HG02852 (cell line): ENCODE measurements at regions not wholly inside any gene's neighbourhood (a gene's known extent, or its start where the extent isn't known, plus 50 kb on each side); places are given as distances from the start of the nearest gene placed in this dataset.

Source experiments
- ATAC-seq: cut with Tn5 transposase; IDR thresholded peaks from one replicate; pipeline ENCODE4 v1.9.1; 2021; ENCODE audit warnings: mild to moderate bottlenecking, moderate library complexity; ENCODE audit not compliant: unreplicated experiment

DNA sequence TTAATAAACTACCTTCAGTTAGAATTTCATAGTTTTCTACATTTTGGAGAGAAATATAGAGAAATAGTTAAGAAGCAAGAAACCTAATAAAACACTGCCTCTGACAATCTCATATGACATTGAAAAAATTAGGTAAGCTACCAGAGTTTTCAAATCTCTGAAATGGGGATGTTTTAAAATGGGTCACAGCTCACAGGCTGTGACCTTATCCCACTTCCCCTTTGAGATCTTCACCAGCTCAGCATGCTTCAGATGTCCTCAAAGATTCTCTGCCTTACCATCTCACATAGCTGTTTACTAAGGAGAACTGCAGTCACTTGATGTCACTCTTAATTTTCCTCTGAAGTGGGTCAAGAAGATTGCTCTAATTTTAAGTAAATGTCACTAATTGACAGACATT is 717.8 kb downstream of the JRKL start:
- no peak for ATAC-seq

GRCh38 chr11:97109078-97109477 is 719.3 kb downstream of the JRKL start:
- ATAC-seq: no peak

- ATAC-seq: no peak
Measured at GRCh38 chr11:97110376-97110775, 720.6 kb downstream of the JRKL start.

DNA sequence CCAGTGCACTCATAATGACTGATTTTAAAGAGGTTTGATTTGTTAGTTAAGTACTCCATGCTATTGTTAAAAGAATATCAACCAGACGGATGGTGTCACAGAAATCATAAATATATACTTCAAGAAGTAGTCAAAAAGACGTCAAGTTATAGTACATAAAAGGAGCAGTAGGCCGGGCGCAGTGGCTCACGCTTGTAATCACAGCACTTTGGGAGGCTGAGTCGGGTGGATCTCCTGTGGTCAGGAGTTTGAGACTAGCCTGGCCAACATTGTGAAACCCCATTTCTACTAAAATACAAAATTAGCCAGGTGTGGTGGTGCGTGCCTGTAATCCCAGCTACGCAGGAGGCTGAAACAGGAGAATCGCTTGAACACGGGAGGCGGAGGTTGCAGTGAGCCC is 721.7 kb downstream of the JRKL start:
- no peak for ATAC-seq

- ATAC-seq: no peak
Measured at GRCh38 chr11:97118614-97119200, 728.9 kb downstream of the JRKL start.

DNA sequence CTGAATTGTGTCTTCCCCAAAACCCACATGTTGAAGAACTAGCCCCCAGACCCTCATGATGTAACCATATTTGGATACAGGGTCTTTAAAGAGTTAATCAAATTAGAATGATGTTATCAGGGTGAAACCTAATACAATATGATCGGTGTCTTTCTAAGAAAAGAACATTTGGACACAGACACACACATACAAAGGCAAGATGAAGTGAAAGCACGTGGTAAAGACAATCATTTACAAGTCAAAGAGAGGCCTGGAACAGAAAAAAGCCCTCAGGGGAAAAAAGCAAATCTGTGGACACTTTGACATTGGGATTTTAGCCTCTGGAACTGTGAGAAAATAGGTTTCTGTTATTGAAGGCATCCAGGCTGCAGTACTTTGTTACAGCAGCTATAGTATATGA is 733.4 kb downstream of the JRKL start:
- no peak for ATAC-seq

GRCh38 chr11:97136067-97136466 is 746.3 kb downstream of the JRKL start:
- no peak for ATAC-seq

DNA sequence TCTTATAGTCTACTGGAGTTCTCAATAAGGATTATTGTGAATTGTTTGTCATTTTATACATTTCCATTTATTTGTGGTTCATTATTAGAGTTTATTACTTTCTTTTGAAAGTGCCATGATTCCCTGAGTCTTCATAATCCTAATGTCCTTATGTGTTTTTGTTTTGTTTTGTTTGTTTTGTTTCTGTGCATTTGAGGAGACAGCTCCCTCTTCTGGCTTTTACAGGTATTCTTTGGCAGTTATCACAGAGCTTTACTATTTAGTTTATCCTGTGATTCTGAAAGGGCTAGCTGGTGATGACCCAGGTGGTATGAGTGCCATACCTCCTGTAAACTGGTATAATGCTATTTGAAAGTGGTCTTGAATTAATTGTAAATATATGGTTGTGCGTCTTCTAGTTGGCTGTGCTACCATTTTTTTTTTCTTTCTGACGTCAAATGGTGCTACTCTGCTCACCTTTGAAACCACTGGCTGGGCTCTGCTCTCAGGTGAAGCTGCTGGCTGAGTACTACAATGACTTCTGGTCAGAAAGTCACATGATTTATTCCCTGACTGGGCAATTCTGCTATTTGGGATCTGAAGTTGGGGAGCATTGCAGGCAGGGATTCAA is 751.2 kb downstream of the JRKL start:
- no peak for ATAC-seq

GRCh38 chr11:97143463-97143862 is 753.6 kb downstream of the JRKL start:
- no peak for ATAC-seq

DNA sequence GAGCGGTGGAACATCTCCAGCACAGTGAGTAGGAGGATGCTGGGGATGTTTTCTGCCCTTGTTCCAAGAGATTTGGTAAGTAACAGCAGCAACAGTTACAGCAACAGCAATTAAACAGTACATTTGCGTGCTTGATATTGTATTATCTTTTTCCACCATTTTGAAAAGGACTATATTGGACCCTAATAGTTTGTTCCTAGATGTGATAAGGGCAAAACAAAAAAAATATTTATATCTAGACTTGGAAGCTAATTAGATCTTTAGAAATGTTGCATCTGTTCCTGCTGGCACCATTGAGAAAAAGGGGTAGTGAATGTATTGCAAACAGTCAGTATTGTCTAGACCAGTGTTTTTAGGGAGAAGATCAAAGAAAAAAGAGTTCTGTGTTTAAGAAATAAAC is 759.9 kb downstream of the JRKL start:
- ATAC-seq: no peak

- ATAC-seq: no peak
Measured at GRCh38 chr11:97157221-97157740, 767.5 kb downstream of the JRKL start.

GRCh38 chr11:97158243-97158642 is 768.4 kb downstream of the JRKL start:
- no peak for ATAC-seq

DNA sequence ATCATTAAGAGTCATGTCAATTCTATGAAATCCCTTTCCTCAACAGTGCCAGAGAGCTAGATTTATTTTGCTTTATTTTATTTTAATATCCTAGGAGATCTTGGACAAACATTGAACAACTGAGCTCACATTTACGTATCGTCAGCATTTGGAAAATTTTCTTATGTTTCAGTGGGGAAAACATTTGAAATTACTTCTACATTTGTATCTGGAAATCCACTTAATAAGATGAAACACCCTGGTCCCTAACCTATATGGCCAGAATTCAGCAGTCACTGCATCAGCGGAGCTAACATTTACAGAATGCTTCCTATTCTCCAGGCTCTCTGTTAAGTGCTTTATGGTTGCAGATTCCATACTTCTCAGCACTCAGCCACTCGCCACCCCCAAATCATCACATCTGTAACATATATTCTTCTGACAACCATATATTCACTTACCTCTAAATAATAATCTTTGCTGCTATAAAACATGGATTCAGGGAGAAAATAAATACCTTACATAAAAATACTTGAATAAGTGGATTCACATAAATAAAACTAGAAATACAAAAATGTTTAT is 773.9 kb downstream of the JRKL start:
- no peak for ATAC-seq

DNA sequence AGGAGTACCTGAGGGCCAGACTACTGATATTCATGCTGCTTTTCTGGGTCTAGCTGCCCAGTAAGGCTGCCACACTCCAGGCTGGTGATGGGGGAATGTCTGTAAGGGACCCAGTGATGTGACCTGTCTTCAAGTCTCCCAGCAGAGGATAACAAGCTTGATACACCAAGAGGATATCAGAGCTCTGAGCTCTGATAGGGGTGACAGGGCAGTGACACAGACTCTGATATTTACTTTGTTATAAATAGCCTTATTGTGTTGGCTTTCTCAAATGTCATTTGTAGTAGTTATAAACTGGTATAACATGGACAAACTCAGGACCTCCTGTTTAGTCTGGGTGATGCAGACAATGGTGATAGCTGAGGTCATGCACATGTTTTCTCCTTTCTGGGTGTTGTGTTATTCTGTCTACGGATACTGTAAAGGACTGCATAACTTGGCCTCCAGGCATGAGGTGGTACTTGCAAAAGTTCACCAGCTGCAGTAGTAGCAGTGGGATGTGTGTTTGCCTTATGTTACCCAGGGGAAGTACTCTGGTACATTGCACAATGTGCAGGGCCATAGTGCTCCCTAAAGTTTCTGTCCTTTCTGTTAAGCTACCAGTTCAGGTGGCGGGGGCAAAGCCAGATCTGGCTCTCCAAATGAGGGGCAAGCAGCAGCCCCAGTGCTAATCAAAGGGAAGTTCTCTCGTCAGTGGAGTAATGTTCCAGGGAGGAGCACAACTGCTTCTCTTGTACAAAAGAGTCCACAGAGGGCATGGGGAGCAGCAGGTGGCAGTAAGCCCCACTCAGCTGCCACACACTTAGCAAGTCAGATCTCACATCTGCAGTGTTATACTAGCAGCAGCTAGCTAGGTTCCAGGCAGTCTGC is 812.2 kb downstream of the JRKL start:
- no peak for ATAC-seq

- ATAC-seq: no peak
Measured at GRCh38 chr11:97202613-97203292, 812.9 kb downstream of the JRKL start.

DNA sequence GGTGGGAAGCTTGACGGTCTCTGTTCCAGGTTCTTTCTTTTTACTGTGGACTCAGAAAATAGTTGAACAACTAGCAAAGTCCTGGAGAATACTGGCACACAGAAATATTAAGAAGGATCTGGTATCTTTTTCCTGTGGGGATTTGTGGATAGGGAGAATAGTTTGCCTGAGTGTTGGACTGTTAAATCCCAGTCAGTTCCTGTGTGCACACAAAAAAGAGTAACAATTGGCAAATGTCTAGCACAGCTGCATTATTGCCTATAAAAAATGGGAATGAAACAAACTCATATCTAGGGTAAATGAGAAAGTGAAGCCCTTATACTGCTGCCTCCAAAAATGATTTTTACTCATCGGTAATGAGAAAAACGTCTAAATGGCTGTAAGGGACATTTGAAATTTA is 828.2 kb downstream of the JRKL start:
- no peak for ATAC-seq

GRCh38 chr11:97223647-97224046 is 833.8 kb downstream of the JRKL start:
- ATAC-seq: no peak

DNA sequence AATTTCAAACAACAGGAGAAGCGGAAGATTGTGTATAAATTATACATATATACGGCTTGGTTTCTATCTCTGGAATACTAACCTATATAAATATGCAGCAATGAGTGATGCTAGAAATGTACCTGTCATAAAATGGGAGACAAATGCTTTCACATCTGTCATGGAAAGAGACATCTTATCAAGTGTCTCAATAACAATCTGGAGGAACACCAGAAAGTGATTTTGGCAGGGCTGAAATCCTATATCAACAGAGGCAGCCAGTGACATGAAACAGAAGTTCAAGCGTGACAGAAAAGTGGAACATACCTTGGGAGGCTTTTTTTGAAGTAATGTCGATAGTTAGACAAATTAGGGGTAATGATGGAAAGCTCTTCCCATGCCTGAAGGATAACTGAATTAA is 834.6 kb downstream of the JRKL start:
- ATAC-seq: no peak

DNA sequence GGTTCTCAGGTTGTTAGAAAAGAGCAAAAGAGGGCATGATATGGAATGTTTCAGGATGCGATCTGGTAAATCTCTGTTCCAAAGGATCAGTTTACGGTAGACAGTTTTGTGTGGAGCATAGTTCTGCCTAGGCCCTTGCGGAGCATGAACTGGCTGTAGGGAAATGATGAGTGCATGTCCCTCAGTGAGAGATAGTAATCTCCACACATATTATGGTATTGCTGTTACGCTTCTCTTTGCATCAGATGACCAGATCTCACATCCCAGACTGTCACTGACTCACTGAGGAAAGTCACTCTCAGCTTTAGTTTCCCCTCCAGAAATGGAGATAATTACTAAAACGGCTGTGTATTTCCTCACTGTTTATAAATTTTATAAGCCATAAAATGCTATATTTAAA is 836.0 kb downstream of the JRKL start:
- no peak for ATAC-seq

GRCh38 chr11:97229936-97230335 is 840.1 kb downstream of the JRKL start:
- no peak for ATAC-seq

GRCh38 chr11:97231231-97231630 is 841.4 kb downstream of the JRKL start:
- ATAC-seq: no peak
